ENCODE measurements at regions not wholly inside any gene's neighbourhood (a gene's known extent, or its start where the extent isn't known, plus 50 kb on each side); places are given as distances from the start of the nearest gene placed in this dataset.

GRCh38 chr10:109149666-109150350 lies 773.5 kb downstream of the XPNPEP1 start:
- Histone ChIP-seq H3K4me1 (ENCODE audit: control insufficient read depth, insufficient read depth, low read length) (no peaks in the 10 kb centered on the region), H3K36me3 (ENCODE audit: control insufficient read depth, insufficient read depth, low read length, severe bottlenecking) (no peaks in the 10 kb centered on the region), H3K27me3 (replicated peaks; ENCODE audit: control insufficient read depth, insufficient read depth, low read length) (no peaks in the 10 kb centered on the region), H3K9ac (ENCODE audit: low read length) (no peak overlapping the region), H3K4me3 (ENCODE audit: low read length) (no peak overlapping the region), H3K9me3 (ENCODE audit: control insufficient read depth, low read length) (peaks cover 10% of the 10 kb centered on the region)
- DNase-seq (ENCODE audit: low read depth): no peak

GRCh38 chr10:109127363-109127762 lies 795.9 kb downstream of the XPNPEP1 start:
- no peaks in the 10 kb centered on the region for H3K36me3 ChIP-seq (ENCODE audit: control insufficient read depth, insufficient read depth, low read length, severe bottlenecking)
- no peak for DNase-seq (ENCODE audit: low read depth)
- H3K27me3 ChIP-seq (replicated peaks; ENCODE audit: control insufficient read depth, insufficient read depth, low read length): no peaks in the 10 kb centered on the region
- no peaks in the 10 kb centered on the region for H3K9me3 ChIP-seq (ENCODE audit: control insufficient read depth, low read length)
- no peak overlapping the region for H3K9ac ChIP-seq (ENCODE audit: low read length)
- no peak overlapping the region for H3K4me3 ChIP-seq (ENCODE audit: low read length)
- H3K4me1 ChIP-seq (ENCODE audit: control insufficient read depth, insufficient read depth, low read length): no peaks in the 10 kb centered on the region

GRCh38 chr10:109126541-109126940 lies 796.8 kb downstream of the XPNPEP1 start:
- no peak overlapping the region for H3K9ac ChIP-seq (ENCODE audit: low read length)
- no peaks in the 10 kb centered on the region for H3K9me3 ChIP-seq (ENCODE audit: control insufficient read depth, low read length)
- no peaks in the 10 kb centered on the region for H3K4me1 ChIP-seq (ENCODE audit: control insufficient read depth, insufficient read depth, low read length)
- H3K36me3 ChIP-seq (ENCODE audit: control insufficient read depth, insufficient read depth, low read length, severe bottlenecking): no peaks in the 10 kb centered on the region
- no peaks in the 10 kb centered on the region for H3K27me3 ChIP-seq (replicated peaks; ENCODE audit: control insufficient read depth, insufficient read depth, low read length)
- no peak overlapping the region for H3K4me3 ChIP-seq (ENCODE audit: low read length)
- no peak for DNase-seq (ENCODE audit: low read depth)

- Histone ChIP-seq H3K9me3 (ENCODE audit: control insufficient read depth, low read length) (no peaks in the 10 kb centered on the region), H3K27me3 (replicated peaks; ENCODE audit: control insufficient read depth, insufficient read depth, low read length) (no peaks in the 10 kb centered on the region), H3K36me3 (ENCODE audit: control insufficient read depth, insufficient read depth, low read length, severe bottlenecking) (no peaks in the 10 kb centered on the region), H3K4me3 (ENCODE audit: low read length) (no peak overlapping the region), H3K4me1 (ENCODE audit: control insufficient read depth, insufficient read depth, low read length) (no peaks in the 10 kb centered on the region), H3K9ac (ENCODE audit: low read length) (no peak overlapping the region)
- peak; percentile 1 for DNase-seq (ENCODE audit: low read depth)
These were observed 797.3 kb downstream of the XPNPEP1 start for GRCh38 chr10:109126016-109126415.

- DNase-seq (ENCODE audit: low read depth): no peak
- Histone ChIP-seq H3K9me3 (ENCODE audit: control insufficient read depth, low read length) (peaks cover 12% of the 10 kb centered on the region), H3K4me3 (ENCODE audit: low read length) (no peak overlapping the region), H3K27me3 (replicated peaks; ENCODE audit: control insufficient read depth, insufficient read depth, low read length) (no peaks in the 10 kb centered on the region), H3K4me1 (ENCODE audit: control insufficient read depth, insufficient read depth, low read length) (no peaks in the 10 kb centered on the region), H3K9ac (ENCODE audit: low read length) (no peak overlapping the region), H3K36me3 (ENCODE audit: control insufficient read depth, insufficient read depth, low read length, severe bottlenecking) (no peaks in the 10 kb centered on the region)
These were observed 808.1 kb downstream of the XPNPEP1 start for GRCh38 chr10:109115179-109115578.

- no peaks in the 10 kb centered on the region for H3K36me3 ChIP-seq (ENCODE audit: control insufficient read depth, insufficient read depth, low read length, severe bottlenecking)
- no peak for DNase-seq (ENCODE audit: low read depth)
- H3K27me3 ChIP-seq (replicated peaks; ENCODE audit: control insufficient read depth, insufficient read depth, low read length): no peaks in the 10 kb centered on the region
- H3K9me3 ChIP-seq (ENCODE audit: control insufficient read depth, low read length): peaks cover 12% of the 10 kb centered on the region
- no peak overlapping the region for H3K4me3 ChIP-seq (ENCODE audit: low read length)
- no peak overlapping the region for H3K9ac ChIP-seq (ENCODE audit: low read length)
- H3K4me1 ChIP-seq (ENCODE audit: control insufficient read depth, insufficient read depth, low read length): no peaks in the 10 kb centered on the region
These were observed 808.7 kb downstream of the XPNPEP1 start for GRCh38 chr10:109114579-109114978.

- no peaks in the 10 kb centered on the region for H3K27me3 ChIP-seq (replicated peaks; ENCODE audit: control insufficient read depth, insufficient read depth, low read length)
- no peak for DNase-seq (ENCODE audit: low read depth)
- H3K4me3 ChIP-seq (ENCODE audit: low read length): no peak overlapping the region
- H3K9ac ChIP-seq (ENCODE audit: low read length): no peak overlapping the region
- H3K36me3 ChIP-seq (ENCODE audit: control insufficient read depth, insufficient read depth, low read length, severe bottlenecking): no peaks in the 10 kb centered on the region
- no peaks in the 10 kb centered on the region for H3K9me3 ChIP-seq (ENCODE audit: control insufficient read depth, low read length)
- H3K4me1 ChIP-seq (ENCODE audit: control insufficient read depth, insufficient read depth, low read length): no peaks in the 10 kb centered on the region
These were observed 816.7 kb downstream of the XPNPEP1 start for GRCh38 chr10:109106604-109107003.

GRCh38 chr10:109105725-109106124 lies 817.6 kb downstream of the XPNPEP1 start:
- H3K27me3 ChIP-seq (replicated peaks; ENCODE audit: control insufficient read depth, insufficient read depth, low read length): no peaks in the 10 kb centered on the region
- no peak overlapping the region for H3K4me3 ChIP-seq (ENCODE audit: low read length)
- no peaks in the 10 kb centered on the region for H3K9me3 ChIP-seq (ENCODE audit: control insufficient read depth, low read length)
- no peak overlapping the region for H3K9ac ChIP-seq (ENCODE audit: low read length)
- no peaks in the 10 kb centered on the region for H3K4me1 ChIP-seq (ENCODE audit: control insufficient read depth, insufficient read depth, low read length)
- no peak for DNase-seq (ENCODE audit: low read depth)
- no peaks in the 10 kb centered on the region for H3K36me3 ChIP-seq (ENCODE audit: control insufficient read depth, insufficient read depth, low read length, severe bottlenecking)

GRCh38 chr10:109104806-109105205 lies 818.5 kb downstream of the XPNPEP1 start:
- Histone ChIP-seq H3K9ac (ENCODE audit: low read length) (no peak overlapping the region), H3K4me1 (ENCODE audit: control insufficient read depth, insufficient read depth, low read length) (no peaks in the 10 kb centered on the region), H3K9me3 (ENCODE audit: control insufficient read depth, low read length) (no peaks in the 10 kb centered on the region), H3K4me3 (ENCODE audit: low read length) (no peak overlapping the region), H3K27me3 (replicated peaks; ENCODE audit: control insufficient read depth, insufficient read depth, low read length) (no peaks in the 10 kb centered on the region), H3K36me3 (ENCODE audit: control insufficient read depth, insufficient read depth, low read length, severe bottlenecking) (no peaks in the 10 kb centered on the region)
- DNase-seq (ENCODE audit: low read depth): no peak

GRCh38 chr10:109103278-109103677 lies 820.0 kb downstream of the XPNPEP1 start:
- Histone ChIP-seq H3K36me3 (ENCODE audit: control insufficient read depth, insufficient read depth, low read length, severe bottlenecking) (no peaks in the 10 kb centered on the region), H3K4me3 (ENCODE audit: low read length) (no peak overlapping the region), H3K9ac (ENCODE audit: low read length) (no peak overlapping the region), H3K9me3 (ENCODE audit: control insufficient read depth, low read length) (no peaks in the 10 kb centered on the region), H3K4me1 (ENCODE audit: control insufficient read depth, insufficient read depth, low read length) (no peaks in the 10 kb centered on the region), H3K27me3 (replicated peaks; ENCODE audit: control insufficient read depth, insufficient read depth, low read length) (no peaks in the 10 kb centered on the region)
- no peak for DNase-seq (ENCODE audit: low read depth)

- H3K36me3 ChIP-seq (ENCODE audit: control insufficient read depth, insufficient read depth, low read length, severe bottlenecking): no peaks in the 10 kb centered on the region
These were observed 833.5 kb downstream of the XPNPEP1 start for GRCh38 chr10:109089779-109090178.

GRCh38 chr10:109071539-109071938 lies 851.8 kb downstream of the XPNPEP1 start:
- Histone ChIP-seq H3K9ac (ENCODE audit: low read length) (no peak overlapping the region), H3K9me3 (ENCODE audit: control insufficient read depth, low read length) (no peaks in the 10 kb centered on the region), H3K27me3 (replicated peaks; ENCODE audit: control insufficient read depth, insufficient read depth, low read length) (no peaks in the 10 kb centered on the region), H3K4me1 (ENCODE audit: control insufficient read depth, insufficient read depth, low read length) (no peaks in the 10 kb centered on the region), H3K4me3 (ENCODE audit: low read length) (no peak overlapping the region), H3K36me3 (ENCODE audit: control insufficient read depth, insufficient read depth, low read length, severe bottlenecking) (no peaks in the 10 kb centered on the region)
- DNase-seq (ENCODE audit: low read depth): no peak

More at GRCh38 chr10:109089779-109090178, 833.5 kb downstream of the XPNPEP1 start:
- H3K4me1 ChIP-seq (ENCODE audit: control insufficient read depth, insufficient read depth, low read length): no peaks in the 10 kb centered on the region
- H3K9ac ChIP-seq (ENCODE audit: low read length): no peak overlapping the region
- H3K27me3 ChIP-seq (replicated peaks; ENCODE audit: control insufficient read depth, insufficient read depth, low read length): no peaks in the 10 kb centered on the region
- no peaks in the 10 kb centered on the region for H3K9me3 ChIP-seq (ENCODE audit: control insufficient read depth, low read length)
- DNase-seq (ENCODE audit: low read depth): no peak
- H3K4me3 ChIP-seq (ENCODE audit: low read length): no peak overlapping the region

All from adipocyte (in vitro differentiated cells).